ENCODE measurements at regions not wholly inside any gene's neighbourhood (a gene's known extent, or its start where the extent isn't known, plus 50 kb on each side); places are given as distances from the start of the nearest gene placed in this dataset.

- WGBS (ENCODE audit: extremely low coverage, insufficient read length, low lambda C conversion rate): no CpG with 5 or more reads among the region's 5 CpGs
- no peak overlapping the region for H2BK5ac ChIP-seq (ENCODE audit: insufficient read length, low read length)
- no peak overlapping the region for H3K4me2 ChIP-seq (ENCODE audit: insufficient read depth, insufficient read length, low read length)
- H3K79me1 ChIP-seq (ENCODE audit: insufficient read depth, low read depth, low read length, poor library complexity, severe bottlenecking): no peaks in the 10 kb centered on the region
- no peak overlapping the region for H3K27ac ChIP-seq (ENCODE audit: insufficient read length, low read depth, low read length)
- no peak overlapping the region for H4K91ac ChIP-seq (ENCODE audit: insufficient read length, low read depth, low read length)
- no peaks in the 10 kb centered on the region for H3K27me3 ChIP-seq (ENCODE audit: insufficient read depth, low read length)
- H3K23ac ChIP-seq (ENCODE audit: insufficient read length, low read depth, low read length): no peak overlapping the region
- no peaks in the 10 kb centered on the region for H3K4me1 ChIP-seq (ENCODE audit: insufficient read depth, low read length)
- no peak overlapping the region for H3K14ac ChIP-seq (ENCODE audit: insufficient read depth, low read length)
- no peaks in the 10 kb centered on the region for H3K23me2 ChIP-seq (ENCODE audit: insufficient read length, low read depth, low read length, poor library complexity, severe bottlenecking)
- H3K18ac ChIP-seq (ENCODE audit: insufficient read length, low read depth, low read length): no peak overlapping the region
- Mint-ChIP-seq H3K4me3 (no peak overlapping the region), H3K4me1 (no peaks in the 10 kb centered on the region), H3K36me3 (ENCODE audit: insufficient read depth in 1 of 3, low read depth in 3 of 3) (no peaks in the 10 kb centered on the region), H3K27me3 (ENCODE audit: low read depth) (no peaks in the 10 kb centered on the region), H3K9me3 (no peaks in the 10 kb centered on the region), H3K27ac (no peak overlapping the region)
- no peak overlapping the region for H2AFZ ChIP-seq (ENCODE audit: low read length)
- H4K8ac ChIP-seq (replicated peaks; ENCODE audit: insufficient read length, low read depth, low read length): no peak overlapping the region
- H3K9me3 ChIP-seq (ENCODE audit: control insufficient read depth, low read depth, low read length): no peaks in the 10 kb centered on the region
- DNase-seq: no peak
- no peaks in the 10 kb centered on the region for H3K79me2 ChIP-seq (ENCODE audit: insufficient read depth, low read length)
- H2BK12ac ChIP-seq (ENCODE audit: insufficient read length, low read depth, low read length): no peak overlapping the region
- no peak overlapping the region for H3K4ac ChIP-seq (ENCODE audit: low read depth, low read length)
- H3K9ac ChIP-seq (ENCODE audit: extremely low read depth, insufficient read length, low read length): no peak overlapping the region
- H4K20me1 ChIP-seq (ENCODE audit: control insufficient read depth, insufficient read depth, insufficient read length): no peaks in the 10 kb centered on the region
- H4K5ac ChIP-seq (ENCODE audit: insufficient read length, low read depth, low read length): no peak overlapping the region
- no peak overlapping the region for H2BK120ac ChIP-seq (ENCODE audit: low read depth, low read length, poor library complexity, severe bottlenecking)
- H2BK15ac ChIP-seq (ENCODE audit: low read depth, low read length): no peak overlapping the region
- TF ChIP-seq CTCF (conservative IDR thresholded peaks at IDR 0.05): no peak
- H3T11ph ChIP-seq (ENCODE audit: low read length): no peak overlapping the region
- H3K56ac ChIP-seq (ENCODE audit: insufficient read length, low read depth, low read length): no peak overlapping the region
- H2AK5ac ChIP-seq (ENCODE audit: insufficient read length, low read length): no peak overlapping the region
- no peak overlapping the region for H2BK20ac ChIP-seq (ENCODE audit: low read depth, low read length, poor library complexity, severe bottlenecking)
Measured at GRCh38 chr9:81498576-81498975, 190.8 kb downstream of the TLE1 start.

All from H9 (cell line).